DND-41 (cell line): ENCODE measurements at regions not wholly inside any gene's neighbourhood (a gene's known extent, or its start where the extent isn't known, plus 50 kb on each side); places are given as distances from the start of the nearest gene placed in this dataset.

ENCODE experiments used
- ATAC-seq: fragments of 200-7000 bp; cut with Tn5 transposase; 3 replicates; pipeline ENCODE4 v1.9.1; 2021; ENCODE audit warnings: low read depth; ENCODE audit not compliant: insufficient read depth
- DNase-seq: peaks from one replicate; pipeline ENCODE4 v3.0.0-alpha.2; 2020
- H2AFZ ChIP-seq: 2 replicates; pipeline ENCODE4 v1.6.0; 2012; ENCODE audit warnings: low read depth, low read length
- H3K27ac ChIP-seq: 2 replicates; pipeline ENCODE4 v1.5.1; 2012; ENCODE audit warnings: low read length, inconsistent platforms
- H3K27me3 ChIP-seq: fragments of 200-600 bp; sonication (generic); 2 replicates; pipeline ENCODE4 v1.6.0; 2012; ENCODE audit warnings: low read length, mild to moderate bottlenecking, inconsistent platforms; ENCODE audit not compliant: insufficient read depth, poor library complexity
- H3K36me3 ChIP-seq: 2 replicates; pipeline ENCODE4 v1.5.1; 2012; ENCODE audit warnings: low read length, inconsistent platforms; ENCODE audit not compliant: insufficient read depth
- H3K4me1 ChIP-seq: 2 replicates; pipeline ENCODE4 v1.5.1; 2012; ENCODE audit warnings: mild to moderate bottlenecking, low read length; ENCODE audit not compliant: insufficient read depth
- H3K4me2 ChIP-seq: 2 replicates; pipeline ENCODE4 v1.6.0; 2012; ENCODE audit warnings: mild to moderate bottlenecking, moderate library complexity, low read length, inconsistent platforms; ENCODE audit not compliant: insufficient read depth
- H3K4me3 ChIP-seq, 2 experiments: fragments of 200-600 bp in 1 of 2; shearing (Covaris generic) in 1 of 2; 2 replicates each; pipeline ENCODE4 v1.5.1; 2012 to 2016; ENCODE audit warnings: inconsistent platforms in 2 of 2, low read length in 2 of 2, mild to moderate bottlenecking in 2 of 2, low read depth in 1 of 2, moderate library complexity in 1 of 2
- H3K79me2 ChIP-seq: 2 replicates; pipeline ENCODE4 v1.6.0; 2012; ENCODE audit warnings: low read length, inconsistent platforms; ENCODE audit not compliant: insufficient read depth
- H3K9ac ChIP-seq: 2 replicates; pipeline ENCODE4 v1.6.0; 2012; ENCODE audit warnings: low read depth, mild to moderate bottlenecking, inconsistent platforms, low read length, moderate library complexity
- H3K9me3 ChIP-seq: 2 replicates; pipeline ENCODE4 v1.5.1; 2012; ENCODE audit warnings: low read length, moderate library complexity, mild to moderate bottlenecking, inconsistent platforms; ENCODE audit not compliant: insufficient read depth, severe bottlenecking
- H4K20me1 ChIP-seq: 2 replicates; pipeline ENCODE4 v1.6.0; 2012; ENCODE audit warnings: low read length; ENCODE audit not compliant: insufficient read depth
- CTCF ChIP-seq: IDR thresholded peaks from 2 replicates; pipeline ENCODE4 v1.5.1; 2012; ENCODE audit warnings: borderline replicate concordance, low read length, moderate library complexity, mild to moderate bottlenecking; ENCODE audit not compliant: poor library complexity, severe bottlenecking; ENCODE audit errors: extremely low read depth
- EZH2 ChIP-seq: IDR thresholded peaks from 3 replicates; pipeline ENCODE4 v1.6.1; 2012; ENCODE audit warnings: borderline replicate concordance, low read depth, mild to moderate bottlenecking, moderate library complexity, low read length, inconsistent platforms; ENCODE audit not compliant: severe bottlenecking

DNA sequence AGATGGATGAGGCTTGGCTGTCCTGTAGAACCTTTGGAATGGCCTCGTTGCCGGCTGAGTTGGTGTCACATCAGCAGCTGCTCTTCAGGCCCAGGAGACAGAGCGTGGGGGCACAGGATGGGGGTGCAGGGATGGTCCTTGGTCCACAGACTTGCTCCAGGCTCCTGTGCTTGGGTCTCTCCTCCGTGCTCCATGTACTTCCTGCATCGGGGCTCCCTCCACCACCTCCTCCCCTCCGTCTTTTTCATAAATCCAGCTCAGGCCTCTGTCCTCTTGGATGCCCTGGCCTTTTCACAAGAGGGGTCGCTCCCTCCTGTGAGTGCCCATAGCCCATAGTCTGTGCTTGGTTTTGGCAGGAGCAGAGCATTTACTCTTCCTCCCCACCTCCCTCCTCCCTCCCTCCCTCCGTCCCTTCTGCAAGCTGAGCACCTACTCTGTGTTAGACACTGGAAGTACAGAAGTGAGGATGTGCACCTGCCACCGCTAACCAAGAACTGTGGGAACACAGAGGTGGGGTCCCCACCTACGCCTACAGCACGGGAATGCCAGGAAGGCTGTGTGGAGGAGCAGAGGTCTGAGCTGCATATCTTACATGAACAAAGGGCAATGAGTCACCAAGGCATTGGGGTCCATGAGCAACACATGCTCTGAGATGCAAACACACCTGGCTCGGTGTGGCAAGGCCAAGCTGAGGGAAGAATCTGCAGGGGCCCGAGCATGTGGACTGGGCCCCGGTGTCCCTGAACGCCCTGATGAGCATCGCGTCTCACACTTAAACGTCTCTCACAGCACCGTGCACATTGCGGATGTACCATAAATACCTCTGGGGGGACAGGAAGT is 458.7 kb upstream of the HS6ST1 start:
- Histone ChIP-seq H4K20me1 (no peaks in the 10 kb centered on the region), H3K9me3 (no peaks in the 10 kb centered on the region), H3K27me3 (no peaks in the 10 kb centered on the region), H3K36me3 (no peaks in the 10 kb centered on the region), H3K4me1 (no peaks in the 10 kb centered on the region), H3K79me2 (no peaks in the 10 kb centered on the region), H3K4me3 (no peak overlapping the region), H3K9ac (no peak overlapping the region), H3K27ac (no peak overlapping the region), H3K4me2 (no peak overlapping the region), H2AFZ (no peak overlapping the region)
- no peak for ATAC-seq
- TF ChIP-seq CTCF (no peak), EZH2 (no peak)
- DNase-seq: peak; percentile 2

DNA sequence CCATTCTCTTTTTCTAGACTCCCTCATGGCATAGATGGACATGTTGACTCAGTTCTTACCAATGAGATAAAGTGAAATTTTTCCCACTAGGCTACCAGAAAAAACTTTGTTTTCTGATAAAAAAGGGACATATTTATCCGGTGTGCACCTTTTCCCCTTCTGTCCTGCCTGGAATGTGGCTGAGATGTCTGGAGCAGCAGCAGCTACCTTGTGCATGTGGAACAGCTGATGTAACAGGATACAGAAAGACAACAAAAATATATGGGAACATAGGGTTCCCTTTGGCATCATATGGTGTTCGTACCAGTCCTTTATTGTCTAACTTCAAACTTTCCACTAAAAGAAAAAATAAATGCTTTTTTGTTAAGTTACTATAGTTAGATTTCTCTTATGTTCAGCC is 460.2 kb upstream of the HS6ST1 start:
- no peaks in the 10 kb centered on the region for H3K27me3 ChIP-seq
- H3K27ac ChIP-seq: no peak overlapping the region
- H3K79me2 ChIP-seq: no peaks in the 10 kb centered on the region
- H3K9ac ChIP-seq: no peak overlapping the region
- H2AFZ ChIP-seq: no peak overlapping the region
- no peaks in the 10 kb centered on the region for H4K20me1 ChIP-seq
- no peaks in the 10 kb centered on the region for H3K4me1 ChIP-seq
- H3K36me3 ChIP-seq: no peaks in the 10 kb centered on the region
- TF ChIP-seq CTCF: no peak
- TF ChIP-seq EZH2: no peak
- DNase-seq (no peak), ATAC-seq (no peak)
- H3K9me3 ChIP-seq: no peaks in the 10 kb centered on the region
- H3K4me2 ChIP-seq: no peak overlapping the region
- H3K4me3 ChIP-seq: no peak overlapping the region

- Histone ChIP-seq H3K4me3 (no peak overlapping the region), H3K4me1 (no peaks in the 10 kb centered on the region), H3K9me3 (no peaks in the 10 kb centered on the region), H3K79me2 (no peaks in the 10 kb centered on the region), H3K27ac (no peak overlapping the region), H3K27me3 (no peaks in the 10 kb centered on the region), H3K4me2 (no peak overlapping the region), H3K36me3 (no peaks in the 10 kb centered on the region), H2AFZ (no peak overlapping the region), H4K20me1 (no peaks in the 10 kb centered on the region), H3K9ac (no peak overlapping the region)
- no peak for TF ChIP-seq EZH2
- DNase-seq (peak; percentile 3), ATAC-seq (peak; percentile 34; the same call in 1 of the 3 replicates)
Measured at GRCh38 chr2:128779301-128780095, 460.8 kb upstream of the HS6ST1 start.

DNA sequence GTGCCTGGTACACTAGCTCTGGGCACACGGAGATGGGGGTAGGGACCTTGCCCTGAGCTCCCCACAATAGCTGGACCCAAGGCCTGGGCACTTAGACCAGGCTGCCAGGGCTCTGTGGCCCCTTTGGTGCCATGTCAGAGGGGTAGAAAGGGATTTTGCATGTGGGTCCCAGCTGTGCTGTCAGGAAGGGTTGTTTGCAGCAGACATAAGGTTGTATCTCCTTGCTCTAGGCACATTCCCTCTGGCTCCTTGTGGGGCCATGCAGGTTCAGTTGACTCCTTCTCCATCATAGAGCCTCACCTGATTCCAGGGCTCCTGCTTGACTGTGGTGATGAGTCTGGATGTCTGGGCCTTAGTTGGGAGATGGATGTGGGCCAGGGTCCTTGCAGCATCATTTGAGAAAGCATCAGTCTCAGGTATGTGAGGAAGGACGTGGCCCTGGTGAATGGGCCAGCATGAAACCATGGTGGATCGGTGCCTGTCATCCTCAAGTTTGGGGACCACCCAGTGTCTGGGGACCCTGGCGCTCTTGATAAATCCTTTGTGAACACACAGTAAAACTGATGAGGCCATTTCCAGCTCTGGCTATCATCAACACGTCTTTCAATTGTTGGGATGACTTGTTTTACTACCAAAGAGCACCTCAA is 461.9 kb upstream of the HS6ST1 start:
- Histone ChIP-seq H3K79me2 (no peaks in the 10 kb centered on the region), H3K36me3 (no peaks in the 10 kb centered on the region), H2AFZ (no peak overlapping the region), H4K20me1 (no peaks in the 10 kb centered on the region), H3K27me3 (no peaks in the 10 kb centered on the region), H3K9me3 (no peaks in the 10 kb centered on the region), H3K9ac (no peak overlapping the region), H3K4me1 (no peaks in the 10 kb centered on the region), H3K4me2 (no peak overlapping the region), H3K27ac (no peak overlapping the region), H3K4me3 (no peak overlapping the region)
- peak; percentile 1 for DNase-seq
- ATAC-seq: no peak
- no peak for TF ChIP-seq EZH2
- no peak for TF ChIP-seq CTCF
